Hippocampal formation (tissue), 2 donors: ENCODE measurements at regions not wholly inside any gene's neighbourhood (a gene's known extent, or its start where the extent isn't known, plus 50 kb on each side); places are given as distances from the start of the nearest gene placed in this dataset.

Experiments used
- DNase-seq, 2 donors: peaks; one replicate each; lab custom pipeline; 2025; lab: John Stamatoyannopoulos, UW

DNA sequence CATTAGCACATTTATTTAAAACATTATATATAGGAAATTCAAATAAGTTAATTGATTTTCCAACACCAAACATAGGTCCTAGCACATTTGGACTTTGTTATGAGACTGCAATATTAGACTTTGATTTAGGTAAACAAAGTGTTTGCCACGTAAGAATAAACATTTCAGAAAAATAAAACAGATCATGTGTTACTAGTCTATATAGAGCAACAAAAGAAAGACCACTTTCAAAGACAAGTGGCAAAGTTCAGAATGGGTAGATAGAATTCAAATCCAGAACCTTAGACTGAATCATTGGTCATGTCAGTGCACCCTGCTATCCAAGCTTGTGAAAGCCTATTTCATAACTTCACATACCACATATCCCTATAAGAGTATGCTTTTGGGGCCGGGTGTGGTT is 66.7 kb upstream of the PRR20A start:
- DNase-seq, result no peak

DNA sequence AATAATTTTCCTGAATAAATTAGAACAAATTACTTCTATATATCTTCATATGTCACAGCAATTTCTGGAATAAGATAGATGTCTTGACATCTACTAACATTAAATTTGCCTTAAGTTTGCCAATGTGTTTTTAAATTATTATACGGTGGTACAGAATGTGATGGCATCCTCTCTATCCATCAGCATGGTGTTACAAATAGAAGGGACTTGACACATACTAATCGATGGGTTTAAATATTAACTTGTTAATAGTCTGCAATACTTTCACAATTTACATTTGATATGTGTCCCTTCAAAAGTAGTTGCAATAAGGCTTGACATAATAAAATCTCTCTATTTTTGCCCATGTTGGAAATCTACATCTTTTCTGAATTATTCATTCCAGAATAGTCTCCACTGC is 65.1 kb upstream of the PRR20A start:
- no peak for DNase-seq

DNA sequence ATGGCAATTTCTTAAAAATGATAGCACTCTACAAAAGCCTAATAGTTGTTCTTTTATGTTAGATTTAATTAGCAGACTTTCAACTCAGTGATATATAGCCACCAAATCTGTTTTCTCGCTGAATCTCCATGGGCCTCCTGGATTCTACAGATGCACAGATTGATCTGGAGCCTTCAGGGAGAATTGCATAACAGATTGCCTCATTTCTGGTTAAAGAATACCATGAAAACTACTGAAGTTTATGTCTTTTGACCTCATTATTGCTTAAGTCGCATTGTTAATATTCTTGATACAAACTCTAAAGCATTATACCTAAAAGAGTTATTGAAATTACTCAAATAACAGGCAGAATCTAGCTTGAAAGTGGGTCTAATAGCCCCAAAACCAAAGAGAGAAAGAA is 53.7 kb upstream of the PRR20A start:
- no peak for DNase-seq
